ENCODE measurements at regions not wholly inside any gene's neighbourhood (a gene's known extent, or its start where the extent isn't known, plus 50 kb on each side); places are given as distances from the start of the nearest gene placed in this dataset.
"Not testable (repeated sequence)": the region's sequence is repeated elsewhere in the genome, so short reads cannot be mapped to it uniquely, and the experiment has no call there.

- H3K36me3 Mint-ChIP-seq, result no peaks in the 10 kb centered on the region
- H3K9me3 Mint-ChIP-seq, result no peaks in the 10 kb centered on the region
- CTCF ChIA-PET, result no interaction called here
- DNase-seq (ENCODE audit: low spot score), result no peak
- H3K4me1 Mint-ChIP-seq, result peaks cover 15% of the 10 kb centered on the region
- H3K4me3 Mint-ChIP-seq, result no peak overlapping the region
- no peak overlapping the region for H3K27ac Mint-ChIP-seq
- ATAC-seq, result no peak
- POLR2A ChIA-PET, result no interaction called here
- TF ChIP-seq TEAD4 (CRISPR knock-in tag; IDR thresholded peaks at IDR 0.05) (no peak), TCF7 (CRISPR knock-in tag; IDR thresholded peaks at IDR 0.05; ENCODE audit: low read depth) (no peak), ZBTB21 (CRISPR knock-in tag; IDR thresholded peaks at IDR 0.05; ENCODE audit: borderline replicate concordance) (no peak), ATF6 (CRISPR knock-in tag; IDR thresholded peaks at IDR 0.05) (no peak)
- H3K27me3 Mint-ChIP-seq (ENCODE audit: low read depth), result no peaks in the 10 kb centered on the region
These were observed 86.5 kb upstream of the EGFL6 start for GRCh38 chrX:13482746-13483541.

DNA sequence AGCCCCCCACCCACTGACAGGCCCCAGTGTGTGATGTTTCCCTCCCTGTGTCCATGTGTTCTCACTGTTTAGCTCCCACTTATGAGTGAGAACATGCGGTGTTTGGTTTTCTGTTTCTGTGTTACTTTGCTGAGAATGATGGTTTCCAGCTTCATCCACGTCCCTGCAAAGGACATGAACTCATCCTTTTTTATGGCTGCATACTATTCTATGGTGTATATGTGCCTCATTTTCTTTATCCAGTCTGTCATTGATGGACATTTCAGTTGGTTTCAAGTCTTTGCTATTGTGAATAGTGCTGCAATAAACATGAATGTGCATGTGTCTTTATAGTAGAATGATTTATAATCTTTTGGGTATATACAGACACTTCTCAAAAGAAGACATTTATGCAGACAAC lies 88.6 kb upstream of the EGFL6 start:
- H3K4me1 Mint-ChIP-seq; H3K9me3 Mint-ChIP-seq; H3K27me3 Mint-ChIP-seq (ENCODE audit: low read depth); H3K27ac Mint-ChIP-seq; POLR2A ChIA-PET; CTCF ChIA-PET; H3K36me3 Mint-ChIP-seq; ATAC-seq; DNase-seq (ENCODE audit: low spot score); H3K4me3 Mint-ChIP-seq: not testable (repeated sequence)

DNA sequence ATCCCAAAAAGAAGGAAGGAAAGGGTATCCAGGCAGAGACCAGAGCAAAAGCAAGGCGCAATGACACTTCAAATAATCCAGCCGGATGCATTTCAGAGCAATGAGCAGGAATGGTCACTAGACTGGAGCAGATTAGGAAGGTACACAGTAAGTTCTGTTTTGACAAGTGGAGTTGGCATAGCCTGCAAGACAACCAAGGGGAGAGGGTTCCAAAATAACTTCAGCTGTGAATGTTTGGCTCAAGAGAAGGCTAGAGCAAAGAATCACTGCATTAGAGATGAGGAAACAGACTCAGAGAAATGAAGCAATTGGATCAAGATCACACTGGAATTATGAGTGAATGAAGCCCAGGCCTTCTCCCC lies 90.0 kb upstream of the EGFL6 start:
- H3K4me3 Mint-ChIP-seq, result no peak overlapping the region
- H3K27me3 Mint-ChIP-seq (ENCODE audit: low read depth), result no peaks in the 10 kb centered on the region
- no peaks in the 10 kb centered on the region for H3K36me3 Mint-ChIP-seq
- ATAC-seq (no peak), DNase-seq (ENCODE audit: low spot score) (no peak)
- ChIA-PET POLR2A (no interaction called here), CTCF (no interaction called here)
- H3K27ac Mint-ChIP-seq, result no peak overlapping the region
- H3K9me3 Mint-ChIP-seq, result no peaks in the 10 kb centered on the region
- TF ChIP-seq GTF2I (CRISPR knock-in tag; conservative IDR thresholded peaks at IDR 0.05), result no peak
- TF ChIP-seq, protein P1, sequence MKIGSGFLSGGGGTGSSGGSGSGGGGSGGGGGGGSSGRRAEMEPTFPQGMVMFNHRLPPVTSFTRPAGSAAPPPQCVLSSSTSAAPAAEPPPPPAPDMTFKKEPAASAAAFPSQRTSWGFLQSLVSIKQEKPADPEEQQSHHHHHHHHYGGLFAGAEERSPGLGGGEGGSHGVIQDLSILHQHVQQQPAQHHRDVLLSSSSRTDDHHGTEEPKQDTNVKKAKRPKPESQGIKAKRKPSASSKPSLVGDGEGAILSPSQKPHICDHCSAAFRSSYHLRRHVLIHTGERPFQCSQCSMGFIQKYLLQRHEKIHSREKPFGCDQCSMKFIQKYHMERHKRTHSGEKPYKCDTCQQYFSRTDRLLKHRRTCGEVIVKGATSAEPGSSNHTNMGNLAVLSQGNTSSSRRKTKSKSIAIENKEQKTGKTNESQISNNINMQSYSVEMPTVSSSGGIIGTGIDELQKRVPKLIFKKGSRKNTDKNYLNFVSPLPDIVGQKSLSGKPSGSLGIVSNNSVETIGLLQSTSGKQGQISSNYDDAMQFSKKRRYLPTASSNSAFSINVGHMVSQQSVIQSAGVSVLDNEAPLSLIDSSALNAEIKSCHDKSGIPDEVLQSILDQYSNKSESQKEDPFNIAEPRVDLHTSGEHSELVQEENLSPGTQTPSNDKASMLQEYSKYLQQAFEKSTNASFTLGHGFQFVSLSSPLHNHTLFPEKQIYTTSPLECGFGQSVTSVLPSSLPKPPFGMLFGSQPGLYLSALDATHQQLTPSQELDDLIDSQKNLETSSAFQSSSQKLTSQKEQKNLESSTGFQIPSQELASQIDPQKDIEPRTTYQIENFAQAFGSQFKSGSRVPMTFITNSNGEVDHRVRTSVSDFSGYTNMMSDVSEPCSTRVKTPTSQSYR (CRISPR knock-in tag; IDR thresholded peaks at IDR 0.05), result no peak
- TF ChIP-seq, protein P2, sequence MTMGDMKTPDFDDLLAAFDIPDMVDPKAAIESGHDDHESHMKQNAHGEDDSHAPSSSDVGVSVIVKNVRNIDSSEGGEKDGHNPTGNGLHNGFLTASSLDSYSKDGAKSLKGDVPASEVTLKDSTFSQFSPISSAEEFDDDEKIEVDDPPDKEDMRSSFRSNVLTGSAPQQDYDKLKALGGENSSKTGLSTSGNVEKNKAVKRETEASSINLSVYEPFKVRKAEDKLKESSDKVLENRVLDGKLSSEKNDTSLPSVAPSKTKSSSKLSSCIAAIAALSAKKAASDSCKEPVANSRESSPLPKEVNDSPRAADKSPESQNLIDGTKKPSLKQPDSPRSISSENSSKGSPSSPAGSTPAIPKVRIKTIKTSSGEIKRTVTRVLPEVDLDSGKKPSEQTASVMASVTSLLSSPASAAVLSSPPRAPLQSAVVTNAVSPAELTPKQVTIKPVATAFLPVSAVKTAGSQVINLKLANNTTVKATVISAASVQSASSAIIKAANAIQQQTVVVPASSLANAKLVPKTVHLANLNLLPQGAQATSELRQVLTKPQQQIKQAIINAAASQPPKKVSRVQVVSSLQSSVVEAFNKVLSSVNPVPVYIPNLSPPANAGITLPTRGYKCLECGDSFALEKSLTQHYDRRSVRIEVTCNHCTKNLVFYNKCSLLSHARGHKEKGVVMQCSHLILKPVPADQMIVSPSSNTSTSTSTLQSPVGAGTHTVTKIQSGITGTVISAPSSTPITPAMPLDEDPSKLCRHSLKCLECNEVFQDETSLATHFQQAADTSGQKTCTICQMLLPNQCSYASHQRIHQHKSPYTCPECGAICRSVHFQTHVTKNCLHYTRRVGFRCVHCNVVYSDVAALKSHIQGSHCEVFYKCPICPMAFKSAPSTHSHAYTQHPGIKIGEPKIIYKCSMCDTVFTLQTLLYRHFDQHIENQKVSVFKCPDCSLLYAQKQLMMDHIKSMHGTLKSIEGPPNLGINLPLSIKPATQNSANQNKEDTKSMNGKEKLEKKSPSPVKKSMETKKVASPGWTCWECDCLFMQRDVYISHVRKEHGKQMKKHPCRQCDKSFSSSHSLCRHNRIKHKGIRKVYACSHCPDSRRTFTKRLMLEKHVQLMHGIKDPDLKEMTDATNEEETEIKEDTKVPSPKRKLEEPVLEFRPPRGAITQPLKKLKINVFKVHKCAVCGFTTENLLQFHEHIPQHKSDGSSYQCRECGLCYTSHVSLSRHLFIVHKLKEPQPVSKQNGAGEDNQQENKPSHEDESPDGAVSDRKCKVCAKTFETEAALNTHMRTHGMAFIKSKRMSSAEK (CRISPR knock-in tag; IDR thresholded peaks at IDR 0.05; ENCODE audit: borderline replicate concordance), result no peak
- TF ChIP-seq, protein P3, sequence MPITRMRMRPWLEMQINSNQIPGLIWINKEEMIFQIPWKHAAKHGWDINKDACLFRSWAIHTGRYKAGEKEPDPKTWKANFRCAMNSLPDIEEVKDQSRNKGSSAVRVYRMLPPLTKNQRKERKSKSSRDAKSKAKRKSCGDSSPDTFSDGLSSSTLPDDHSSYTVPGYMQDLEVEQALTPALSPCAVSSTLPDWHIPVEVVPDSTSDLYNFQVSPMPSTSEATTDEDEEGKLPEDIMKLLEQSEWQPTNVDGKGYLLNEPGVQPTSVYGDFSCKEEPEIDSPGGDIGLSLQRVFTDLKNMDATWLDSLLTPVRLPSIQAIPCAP (CRISPR knock-in tag; IDR thresholded peaks at IDR 0.05), result no peak
- no peak for TF ChIP-seq HMGA2 (CRISPR knock-in tag; IDR thresholded peaks at IDR 0.05)
- TF ChIP-seq, protein P4, sequence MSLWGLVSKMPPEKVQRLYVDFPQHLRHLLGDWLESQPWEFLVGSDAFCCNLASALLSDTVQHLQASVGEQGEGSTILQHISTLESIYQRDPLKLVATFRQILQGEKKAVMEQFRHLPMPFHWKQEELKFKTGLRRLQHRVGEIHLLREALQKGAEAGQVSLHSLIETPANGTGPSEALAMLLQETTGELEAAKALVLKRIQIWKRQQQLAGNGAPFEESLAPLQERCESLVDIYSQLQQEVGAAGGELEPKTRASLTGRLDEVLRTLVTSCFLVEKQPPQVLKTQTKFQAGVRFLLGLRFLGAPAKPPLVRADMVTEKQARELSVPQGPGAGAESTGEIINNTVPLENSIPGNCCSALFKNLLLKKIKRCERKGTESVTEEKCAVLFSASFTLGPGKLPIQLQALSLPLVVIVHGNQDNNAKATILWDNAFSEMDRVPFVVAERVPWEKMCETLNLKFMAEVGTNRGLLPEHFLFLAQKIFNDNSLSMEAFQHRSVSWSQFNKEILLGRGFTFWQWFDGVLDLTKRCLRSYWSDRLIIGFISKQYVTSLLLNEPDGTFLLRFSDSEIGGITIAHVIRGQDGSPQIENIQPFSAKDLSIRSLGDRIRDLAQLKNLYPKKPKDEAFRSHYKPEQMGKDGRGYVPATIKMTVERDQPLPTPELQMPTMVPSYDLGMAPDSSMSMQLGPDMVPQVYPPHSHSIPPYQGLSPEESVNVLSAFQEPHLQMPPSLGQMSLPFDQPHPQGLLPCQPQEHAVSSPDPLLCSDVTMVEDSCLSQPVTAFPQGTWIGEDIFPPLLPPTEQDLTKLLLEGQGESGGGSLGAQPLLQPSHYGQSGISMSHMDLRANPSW (CRISPR knock-in tag; conservative IDR thresholded peaks at IDR 0.05; ENCODE audit: low read depth), result no peak
- no peak for TF ChIP-seq JUN (CRISPR knock-in tag; IDR thresholded peaks at IDR 0.05)
- H3K4me1 Mint-ChIP-seq, result peaks cover 4% of the 10 kb centered on the region
